ENCODE measurements at regions not wholly inside any gene's neighbourhood (a gene's known extent, or its start where the extent isn't known, plus 50 kb on each side); places are given as distances from the start of the nearest gene placed in this dataset.
"Not testable (repeated sequence)": the region's sequence is repeated elsewhere in the genome, so short reads cannot be mapped to it uniquely, and the experiment has no call there.

DNA sequence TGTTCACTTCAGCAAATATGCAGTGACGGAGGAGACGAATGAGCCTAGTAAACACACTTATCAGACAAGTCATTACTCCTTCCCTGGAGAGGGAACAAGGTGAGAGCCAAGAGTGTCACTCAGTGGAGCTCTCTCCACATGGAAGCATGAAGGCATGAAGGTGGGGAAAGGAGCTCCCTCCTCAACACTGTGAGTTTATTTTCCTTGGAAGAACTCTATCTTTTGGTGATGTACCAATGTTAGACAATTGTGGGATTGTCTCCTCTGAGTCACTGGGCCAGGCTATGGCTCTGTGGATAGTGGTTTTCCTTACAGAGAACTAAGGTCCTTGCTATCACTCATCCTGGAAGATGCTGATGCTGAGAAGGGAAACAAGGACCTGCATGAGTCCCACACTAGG lies 200.2 kb downstream of the CPEB2 start:
- Histone ChIP-seq H3K23ac (ENCODE audit: low read length) (no peak overlapping the region), H2BK120ac (ENCODE audit: low read depth, low read length) (no peak overlapping the region), H3K4me1 (ENCODE audit: control insufficient read depth, low read depth, low read length) (no peaks in the 10 kb centered on the region), H3K18ac (ENCODE audit: low read length) (no peak overlapping the region), H3K36me3 (ENCODE audit: control insufficient read depth, insufficient read depth, low read length) (no peaks in the 10 kb centered on the region), H4K5ac (ENCODE audit: low read length) (no peak overlapping the region), H3K27ac (ENCODE audit: low read depth, low read length) (no peak overlapping the region), H3K27me3 (ENCODE audit: insufficient read depth, low read length, poor library complexity) (no peaks in the 10 kb centered on the region), H3K79me1 (ENCODE audit: low read length) (no peaks in the 10 kb centered on the region), H3K79me2 (ENCODE audit: control insufficient read depth, insufficient read depth, low read length) (no peaks in the 10 kb centered on the region), H4K8ac (ENCODE audit: low read depth, low read length) (no peak overlapping the region), H2BK5ac (ENCODE audit: low read length) (no peak overlapping the region), H2BK15ac (replicated peaks; ENCODE audit: low read depth) (no peak overlapping the region), H3K4me2 (ENCODE audit: low read length) (no peak overlapping the region), H3K4me3 (ENCODE audit: low read length) (no peak overlapping the region), H3K9ac (ENCODE audit: low read length) (no peak overlapping the region), H2AK5ac (ENCODE audit: low read length) (no peak overlapping the region), H3K56ac (ENCODE audit: low read length) (no peak overlapping the region), H3K4ac (ENCODE audit: low read depth, low read length) (no peak overlapping the region)
- DNase-seq: no peak
- WGBS (ENCODE audit: extremely low coverage, insufficient coverage, low lambda C conversion rate): no CpG with 5 or more reads among the region's 2 CpGs

GRCh38 chr4:15206526-15206925 lies 204.2 kb downstream of the CPEB2 start:
- H3K4ac ChIP-seq (ENCODE audit: low read depth, low read length); H3K4me1 ChIP-seq (ENCODE audit: control insufficient read depth, low read depth, low read length); H3K36me3 ChIP-seq (ENCODE audit: control insufficient read depth, insufficient read depth, low read length); H3K4me3 ChIP-seq (ENCODE audit: low read length); H3K9ac ChIP-seq (ENCODE audit: low read length); H2AK5ac ChIP-seq (ENCODE audit: low read length); H3K79me2 ChIP-seq (ENCODE audit: control insufficient read depth, insufficient read depth, low read length); H2BK15ac ChIP-seq (replicated peaks; ENCODE audit: low read depth); H3K4me2 ChIP-seq (ENCODE audit: low read length); H3K27ac ChIP-seq (ENCODE audit: low read depth, low read length); DNase-seq; H2BK120ac ChIP-seq (ENCODE audit: low read depth, low read length); H3K79me1 ChIP-seq (ENCODE audit: low read length); H4K8ac ChIP-seq (ENCODE audit: low read depth, low read length); H3K18ac ChIP-seq (ENCODE audit: low read length); H3K23ac ChIP-seq (ENCODE audit: low read length); H3K27me3 ChIP-seq (ENCODE audit: insufficient read depth, low read length, poor library complexity); H2BK5ac ChIP-seq (ENCODE audit: low read length); H4K5ac ChIP-seq (ENCODE audit: low read length); H3K56ac ChIP-seq (ENCODE audit: low read length): not testable (repeated sequence)
- no CpG with 5 or more reads among the region's 3 CpGs for WGBS (ENCODE audit: extremely low coverage, insufficient coverage, low lambda C conversion rate)

DNA sequence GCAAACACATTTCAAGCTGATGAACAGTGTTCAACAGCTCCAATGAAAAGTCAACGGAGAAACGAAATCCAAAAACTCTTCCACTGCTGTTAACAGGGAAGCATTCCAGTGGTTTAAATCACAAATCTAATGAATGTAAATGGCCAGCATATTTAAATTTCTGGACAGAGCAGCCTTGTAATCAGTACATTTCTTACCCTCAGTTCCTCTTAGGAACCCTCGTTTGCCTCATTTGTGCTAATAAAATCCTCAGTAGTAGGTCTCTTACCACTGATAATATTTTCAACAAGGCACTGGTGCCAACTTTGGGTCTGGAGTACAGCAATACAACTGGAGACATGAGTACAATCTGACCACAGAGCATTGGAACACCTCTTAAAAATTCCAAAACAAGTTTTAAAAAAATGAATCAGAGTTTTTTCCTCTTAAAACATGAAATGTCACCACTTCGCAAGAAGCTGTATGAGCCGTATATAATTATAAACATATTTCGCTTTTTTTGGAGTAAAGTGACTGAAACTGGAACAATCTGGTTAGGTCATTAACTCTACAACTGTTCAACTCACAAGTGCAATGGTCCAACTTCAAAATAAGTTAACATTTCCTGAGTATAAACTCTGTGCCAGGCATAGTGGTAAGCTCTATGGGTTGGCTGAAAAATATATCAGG lies 211.2 kb downstream of the CPEB2 start:
- Histone ChIP-seq H3K79me2 (ENCODE audit: control insufficient read depth, insufficient read depth, low read length) (no peaks in the 10 kb centered on the region), H3K9ac (ENCODE audit: low read length) (no peak overlapping the region), H2BK120ac (ENCODE audit: low read depth, low read length) (no peak overlapping the region), H2AK5ac (ENCODE audit: low read length) (no peak overlapping the region), H3K23ac (ENCODE audit: low read length) (no peak overlapping the region), H3K36me3 (ENCODE audit: control insufficient read depth, insufficient read depth, low read length) (no peaks in the 10 kb centered on the region), H3K4me1 (ENCODE audit: control insufficient read depth, low read depth, low read length) (no peaks in the 10 kb centered on the region), H3K79me1 (ENCODE audit: low read length) (no peaks in the 10 kb centered on the region), H3K4me2 (ENCODE audit: low read length) (no peak overlapping the region), H3K27me3 (ENCODE audit: insufficient read depth, low read length, poor library complexity) (no peaks in the 10 kb centered on the region), H4K5ac (ENCODE audit: low read length) (no peak overlapping the region), H4K8ac (ENCODE audit: low read depth, low read length) (no peak overlapping the region), H3K56ac (ENCODE audit: low read length) (no peak overlapping the region), H2BK5ac (ENCODE audit: low read length) (no peak overlapping the region), H3K4me3 (ENCODE audit: low read length) (no peak overlapping the region), H3K4ac (ENCODE audit: low read depth, low read length) (no peak overlapping the region), H2BK15ac (replicated peaks; ENCODE audit: low read depth) (no peak overlapping the region), H3K27ac (ENCODE audit: low read depth, low read length) (no peak overlapping the region), H3K18ac (ENCODE audit: low read length) (no peak overlapping the region)
- no peak for DNase-seq
- no CpG with 5 or more reads among the region's 6 CpGs for WGBS (ENCODE audit: extremely low coverage, insufficient coverage, low lambda C conversion rate)

DNA sequence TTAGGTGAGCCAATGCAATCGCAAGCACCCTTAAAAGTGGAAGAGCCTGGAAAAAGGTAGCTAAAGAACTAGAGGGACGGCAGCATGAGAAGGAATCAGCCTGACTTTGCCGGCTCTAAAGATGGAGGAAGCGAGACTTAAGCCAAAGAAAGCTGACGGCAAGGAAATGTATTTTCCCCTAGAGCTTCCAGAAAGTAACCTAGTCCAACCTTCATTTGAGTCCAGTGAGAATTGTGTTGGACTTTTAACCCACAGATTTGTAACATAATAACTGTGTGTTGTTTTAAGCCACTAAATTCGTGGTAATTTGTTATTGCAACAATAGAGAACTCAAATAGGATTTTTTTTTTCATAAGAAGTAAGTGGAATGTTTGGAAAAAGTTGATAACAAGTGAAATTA lies 212.7 kb upstream of the C1QTNF7 start:
- H3K4me3 ChIP-seq (ENCODE audit: low read length): no peak overlapping the region
- no peak overlapping the region for H3K4me2 ChIP-seq (ENCODE audit: low read length)
- no peaks in the 10 kb centered on the region for H3K79me1 ChIP-seq (ENCODE audit: low read length)
- no peak overlapping the region for H4K8ac ChIP-seq (ENCODE audit: low read depth, low read length)
- no peak overlapping the region for H3K27ac ChIP-seq (ENCODE audit: low read depth, low read length)
- H2AK5ac ChIP-seq (ENCODE audit: low read length): no peak overlapping the region
- no CpG with 5 or more reads among the region's 6 CpGs for WGBS (ENCODE audit: extremely low coverage, insufficient coverage, low lambda C conversion rate)
- no peaks in the 10 kb centered on the region for H3K79me2 ChIP-seq (ENCODE audit: control insufficient read depth, insufficient read depth, low read length)
- no peaks in the 10 kb centered on the region for H3K36me3 ChIP-seq (ENCODE audit: control insufficient read depth, insufficient read depth, low read length)
- no peak overlapping the region for H2BK120ac ChIP-seq (ENCODE audit: low read depth, low read length)
- H3K27me3 ChIP-seq (ENCODE audit: insufficient read depth, low read length, poor library complexity): no peaks in the 10 kb centered on the region
- no peak overlapping the region for H3K9ac ChIP-seq (ENCODE audit: low read length)
- no peak overlapping the region for H4K5ac ChIP-seq (ENCODE audit: low read length)
- no peak overlapping the region for H3K18ac ChIP-seq (ENCODE audit: low read length)
- H2BK5ac ChIP-seq (ENCODE audit: low read length): no peak overlapping the region
- no peak overlapping the region for H3K4ac ChIP-seq (ENCODE audit: low read depth, low read length)
- no peak overlapping the region for H3K23ac ChIP-seq (ENCODE audit: low read length)
- no peak overlapping the region for H2BK15ac ChIP-seq (replicated peaks; ENCODE audit: low read depth)
- no peak overlapping the region for H3K56ac ChIP-seq (ENCODE audit: low read length)
- DNase-seq: no peak
- no peaks in the 10 kb centered on the region for H3K4me1 ChIP-seq (ENCODE audit: control insufficient read depth, low read depth, low read length)

DNA sequence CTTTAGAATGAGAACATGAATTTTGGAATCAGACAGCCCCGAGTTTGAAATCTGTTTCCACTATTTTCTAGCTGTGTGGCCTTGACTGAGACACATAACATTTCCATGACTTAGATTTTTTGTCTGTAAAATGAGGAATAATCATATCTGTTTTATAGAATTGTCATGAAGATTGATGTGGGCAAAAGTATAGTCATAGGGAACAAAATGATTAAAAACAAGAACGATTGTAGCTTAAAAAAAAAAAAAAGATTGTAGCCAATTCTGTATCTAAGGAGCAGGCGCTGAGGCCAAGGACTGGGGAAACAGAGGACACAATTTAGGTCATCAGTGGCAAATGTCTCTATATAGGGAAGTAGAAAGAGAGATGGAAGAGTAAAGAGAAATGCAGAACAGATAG lies 201.6 kb upstream of the C1QTNF7 start:
- no peaks in the 10 kb centered on the region for H3K79me2 ChIP-seq (ENCODE audit: control insufficient read depth, insufficient read depth, low read length)
- WGBS (ENCODE audit: extremely low coverage, insufficient coverage, low lambda C conversion rate): no CpG with 5 or more reads among the region's 3 CpGs
- no peak overlapping the region for H3K4me3 ChIP-seq (ENCODE audit: low read length)

More for the DNA sequence above, 201.6 kb upstream of the C1QTNF7 start:
- DNase-seq: no peak
- H4K8ac ChIP-seq (ENCODE audit: low read depth, low read length): no peak overlapping the region
- H3K4me2 ChIP-seq (ENCODE audit: low read length): no peak overlapping the region
- no peak overlapping the region for H3K56ac ChIP-seq (ENCODE audit: low read length)
- H3K27ac ChIP-seq (ENCODE audit: low read depth, low read length): no peak overlapping the region
- H3K36me3 ChIP-seq (ENCODE audit: control insufficient read depth, insufficient read depth, low read length): no peaks in the 10 kb centered on the region
- no peaks in the 10 kb centered on the region for H3K27me3 ChIP-seq (ENCODE audit: insufficient read depth, low read length, poor library complexity)
- no peak overlapping the region for H2BK120ac ChIP-seq (ENCODE audit: low read depth, low read length)
- H3K18ac ChIP-seq (ENCODE audit: low read length): no peak overlapping the region
- H3K4ac ChIP-seq (ENCODE audit: low read depth, low read length): no peak overlapping the region
- H3K79me1 ChIP-seq (ENCODE audit: low read length): no peaks in the 10 kb centered on the region
- no peak overlapping the region for H2BK15ac ChIP-seq (replicated peaks; ENCODE audit: low read depth)
- H2BK5ac ChIP-seq (ENCODE audit: low read length): no peak overlapping the region
- H3K9ac ChIP-seq (ENCODE audit: low read length): no peak overlapping the region
- no peaks in the 10 kb centered on the region for H3K4me1 ChIP-seq (ENCODE audit: control insufficient read depth, low read depth, low read length)
- no peak overlapping the region for H3K23ac ChIP-seq (ENCODE audit: low read length)
- H4K5ac ChIP-seq (ENCODE audit: low read length): no peak overlapping the region
- H2AK5ac ChIP-seq (ENCODE audit: low read length): no peak overlapping the region

Measured in mesendoderm (in vitro differentiated cells).